GM21717 (cell line): ENCODE measurements at regions not wholly inside any gene's neighbourhood (a gene's known extent, or its start where the extent isn't known, plus 50 kb on each side); places are given as distances from the start of the nearest gene placed in this dataset.
A peak's percentile ranks its signal among the peaks of the same experiment; 100 is the strongest.
"Not testable (repeated sequence)": the region's sequence is repeated elsewhere in the genome, so short reads cannot be mapped to it uniquely, and the experiment has no call there.

Experiments used
- ATAC-seq: cut with Tn5 transposase; IDR thresholded peaks from one replicate; pipeline ENCODE4 v1.9.1; 2021; ENCODE audit warnings: mild to moderate bottlenecking, moderate library complexity; ENCODE audit not compliant: unreplicated experiment

DNA sequence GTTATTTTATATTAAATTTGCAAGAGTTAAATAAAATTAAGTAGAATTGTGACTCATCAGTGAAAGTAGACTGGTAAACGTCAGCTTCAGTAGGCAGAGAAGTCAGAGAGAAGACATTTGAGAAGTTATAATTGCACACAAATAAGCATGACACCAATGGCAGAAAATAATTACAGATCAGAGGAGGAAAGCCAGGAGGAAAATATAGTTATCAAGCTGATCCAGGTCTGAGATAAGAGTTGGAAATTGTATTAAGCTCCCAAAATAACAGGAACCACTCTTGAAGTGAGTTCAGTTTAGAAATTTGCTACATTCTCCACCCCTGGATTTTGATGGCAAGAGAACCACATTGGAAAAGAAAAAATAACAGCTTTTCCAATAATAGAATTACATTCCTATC is 533.8 kb upstream of the CHORDC1 start:
- no peak for ATAC-seq

DNA sequence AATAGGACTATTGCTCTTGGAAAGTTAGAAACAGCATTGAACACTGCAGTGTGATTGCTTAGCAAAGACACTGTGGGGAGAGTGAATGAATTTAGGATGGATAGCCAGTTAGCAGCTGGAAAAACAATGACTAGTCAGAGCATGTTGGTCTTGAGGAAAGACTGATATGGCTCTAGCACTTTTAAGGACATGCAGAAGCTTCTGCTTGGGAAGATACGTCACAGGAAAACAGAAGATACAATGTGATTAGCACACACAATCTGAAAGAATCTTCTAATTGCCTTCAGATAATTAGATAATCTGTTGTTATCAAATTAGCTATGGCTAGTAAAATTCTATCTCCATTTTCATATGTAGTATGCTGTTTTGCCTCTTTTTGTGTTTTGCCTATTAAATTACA is 530.7 kb upstream of the CHORDC1 start:
- no peak for ATAC-seq

DNA sequence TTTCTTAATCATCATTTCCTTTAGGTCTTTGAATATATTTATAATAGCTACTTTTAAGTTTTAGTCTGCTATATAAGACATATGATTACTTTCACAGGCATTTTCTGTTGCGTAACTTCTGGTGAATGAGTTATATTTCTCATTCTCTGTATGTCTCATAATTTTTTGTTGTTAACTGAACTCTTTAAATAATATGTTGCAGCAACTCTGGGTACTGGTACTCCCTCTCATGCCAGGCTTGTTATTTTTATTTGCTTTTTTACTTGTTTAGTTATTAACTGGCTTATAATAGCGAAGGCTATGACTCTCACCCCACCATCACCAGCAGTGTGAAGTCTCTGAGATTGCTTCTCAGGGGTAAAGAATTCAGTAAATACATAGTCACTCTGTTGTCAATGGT is 524.2 kb upstream of the CHORDC1 start:
- no peak for ATAC-seq

DNA sequence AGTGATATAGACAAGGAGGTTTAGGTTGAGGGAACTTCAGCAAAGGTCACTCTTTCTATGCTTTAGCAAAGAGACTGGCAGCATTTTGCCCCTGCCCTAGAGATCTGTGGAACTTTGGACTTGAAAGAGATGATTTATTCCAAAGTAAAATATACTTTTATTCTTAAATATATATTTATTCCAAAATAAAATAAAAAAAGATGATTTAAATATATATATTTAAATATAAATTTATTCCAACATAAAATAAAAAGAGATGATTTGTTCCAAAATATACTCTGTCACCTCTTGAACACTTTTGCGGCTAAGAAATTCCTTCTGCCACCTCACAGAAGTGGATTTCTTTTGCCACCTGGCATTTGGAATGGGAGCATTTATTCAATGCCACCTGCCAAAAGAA is 521.3 kb upstream of the CHORDC1 start:
- no peak for ATAC-seq

DNA sequence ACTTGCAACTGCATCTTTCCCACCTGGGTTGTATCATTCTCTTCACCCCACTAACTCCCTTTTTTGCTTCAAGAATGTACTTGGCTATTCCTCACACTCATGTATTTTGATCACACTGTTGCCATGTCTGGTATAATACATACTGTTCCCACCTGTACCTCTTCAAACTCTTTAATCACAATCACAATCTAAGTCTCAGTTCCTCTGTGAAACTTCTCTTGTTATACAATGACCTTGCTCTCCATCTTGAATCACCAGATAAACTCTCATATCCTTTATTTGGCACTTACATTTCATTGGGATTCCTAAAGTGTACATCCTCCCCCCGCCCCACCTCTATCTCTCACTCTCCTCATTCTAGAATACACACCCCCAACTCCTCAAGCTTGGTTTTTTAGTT is 516.0 kb upstream of the CHORDC1 start:
- ATAC-seq, result no peak

DNA sequence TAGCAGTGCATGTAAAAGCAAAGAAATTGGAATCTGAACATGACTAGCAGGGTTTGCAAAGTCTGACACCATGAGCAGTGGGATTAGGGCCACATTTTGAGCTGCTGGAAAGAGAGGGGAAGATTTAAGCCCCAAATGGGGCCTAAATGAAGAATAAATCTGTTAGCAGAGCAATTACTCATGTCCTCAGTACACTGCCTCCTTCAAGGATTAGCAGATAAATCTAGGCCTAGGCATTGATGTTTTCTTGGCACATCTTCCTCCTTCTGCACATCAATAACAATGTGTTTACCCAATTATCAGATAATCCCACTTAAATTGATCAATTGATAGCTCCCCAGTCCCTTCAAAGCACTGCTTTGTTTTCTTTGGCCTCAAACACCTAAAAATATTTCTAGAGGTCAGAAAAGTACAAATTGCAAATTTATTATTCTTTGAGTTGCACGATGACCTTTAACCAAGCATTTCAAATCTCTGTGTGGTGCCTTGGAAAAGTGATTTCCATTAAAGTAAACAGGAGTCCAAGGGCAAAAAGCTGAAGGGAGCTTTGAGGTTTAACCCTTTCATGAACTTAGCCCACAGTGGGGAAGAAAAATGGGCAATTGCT is 514.7 kb upstream of the CHORDC1 start:
- no peak for ATAC-seq

DNA sequence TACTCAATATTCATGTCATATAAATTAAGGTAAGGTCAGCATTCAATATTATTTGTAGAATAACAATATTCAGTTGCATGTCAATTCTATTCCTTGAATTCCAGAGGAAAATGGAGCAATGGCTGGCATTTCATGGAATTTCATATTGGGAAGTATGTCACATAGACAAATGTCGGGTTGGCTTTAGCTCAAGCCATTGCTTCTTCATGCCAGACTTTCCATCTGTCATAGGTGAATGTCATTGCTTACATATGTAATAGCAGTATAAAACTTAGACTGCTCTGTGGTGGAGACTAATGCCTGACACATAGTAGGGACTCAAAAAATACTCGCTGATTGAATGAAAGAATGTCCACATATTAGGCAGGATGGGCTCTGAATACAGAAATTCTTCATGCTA is 509.6 kb upstream of the CHORDC1 start:
- no peak for ATAC-seq

DNA sequence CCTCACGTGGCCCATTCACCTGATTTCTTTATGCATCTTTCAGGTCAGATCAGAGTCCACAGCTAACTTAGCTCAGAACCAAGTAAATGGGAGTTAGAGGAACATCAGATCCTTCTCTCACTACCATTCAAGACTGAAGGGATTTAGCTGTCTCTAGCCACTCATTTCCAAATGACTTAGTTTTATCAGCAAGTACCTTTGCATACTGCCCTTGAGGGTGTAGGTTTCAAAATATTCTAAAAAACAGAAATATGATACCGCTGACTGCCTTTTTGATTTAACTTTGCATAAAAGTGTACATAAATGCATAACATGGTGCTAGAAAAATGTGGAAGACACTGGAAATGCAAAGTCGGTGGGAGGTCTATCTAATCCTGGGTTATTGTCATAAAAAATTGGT is 500.6 kb upstream of the CHORDC1 start:
- no peak for ATAC-seq

DNA sequence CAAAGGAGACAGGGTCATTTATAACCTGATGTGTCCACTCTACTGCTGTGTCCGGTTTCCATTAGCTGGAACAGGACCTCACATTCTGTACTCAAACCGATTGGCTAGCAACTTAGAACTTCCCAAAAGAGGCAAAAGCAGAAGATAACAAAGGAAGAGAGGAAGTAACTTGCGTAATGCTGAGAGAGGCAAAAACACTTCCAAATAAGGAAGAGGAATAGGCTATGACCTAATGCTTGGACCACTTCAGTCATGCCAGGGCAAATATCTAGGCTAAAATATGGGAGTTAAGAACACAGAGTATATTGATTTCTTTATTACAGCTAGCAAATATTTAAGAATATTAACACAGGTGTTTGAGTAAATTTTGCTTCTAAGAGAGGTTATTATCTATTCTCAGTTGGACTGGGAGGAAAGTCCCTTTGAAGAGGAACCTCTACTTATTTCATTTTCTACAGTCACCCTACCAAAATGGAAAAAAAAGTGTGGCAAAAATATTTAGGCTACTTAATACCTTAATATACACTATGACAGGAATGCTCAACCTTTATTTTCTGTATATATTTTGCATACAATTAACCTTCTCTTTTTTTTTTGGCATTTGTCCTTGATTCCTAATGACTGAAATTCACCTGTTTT is 499.8 kb upstream of the CHORDC1 start:
- ATAC-seq, result no peak

DNA sequence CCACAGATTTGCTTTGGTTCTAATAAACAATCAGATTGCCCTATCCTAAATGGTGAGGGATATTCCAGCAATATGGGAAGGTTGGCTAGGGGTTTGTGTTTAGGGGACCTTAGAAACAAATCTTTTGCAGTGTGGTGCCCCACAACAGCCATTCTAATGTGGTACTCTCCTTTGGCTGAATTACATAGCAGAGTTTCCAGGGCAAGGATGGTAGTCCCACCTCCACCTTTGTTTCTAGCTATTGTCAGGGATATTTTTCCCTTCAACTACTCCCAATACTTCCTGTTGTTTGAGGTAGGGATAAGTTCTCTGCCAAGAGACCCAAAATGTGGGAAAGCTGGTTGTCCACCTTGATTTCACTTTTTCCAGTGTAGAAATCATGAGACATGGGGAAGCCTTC is 494.7 kb upstream of the CHORDC1 start:
- no peak for ATAC-seq

DNA sequence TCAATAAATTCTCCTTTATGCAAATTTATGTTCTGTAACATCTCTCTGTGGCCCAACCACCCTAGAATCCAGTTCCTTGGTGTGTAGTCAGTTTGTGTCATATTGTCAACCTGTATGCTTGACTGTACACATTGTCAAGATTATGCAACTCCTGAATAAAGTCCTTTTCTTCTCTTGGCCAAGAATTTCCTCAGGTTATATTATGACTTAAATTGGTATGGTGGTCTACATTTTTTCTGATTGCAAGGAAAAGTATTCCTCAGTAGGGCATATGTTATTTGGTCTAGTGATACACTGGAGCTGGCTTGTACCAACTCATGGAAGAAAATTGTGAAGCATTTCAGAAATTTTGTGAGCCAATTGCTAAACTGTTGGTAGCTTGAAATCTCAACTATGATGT is 482.8 kb upstream of the CHORDC1 start:
- ATAC-seq, result no peak

DNA sequence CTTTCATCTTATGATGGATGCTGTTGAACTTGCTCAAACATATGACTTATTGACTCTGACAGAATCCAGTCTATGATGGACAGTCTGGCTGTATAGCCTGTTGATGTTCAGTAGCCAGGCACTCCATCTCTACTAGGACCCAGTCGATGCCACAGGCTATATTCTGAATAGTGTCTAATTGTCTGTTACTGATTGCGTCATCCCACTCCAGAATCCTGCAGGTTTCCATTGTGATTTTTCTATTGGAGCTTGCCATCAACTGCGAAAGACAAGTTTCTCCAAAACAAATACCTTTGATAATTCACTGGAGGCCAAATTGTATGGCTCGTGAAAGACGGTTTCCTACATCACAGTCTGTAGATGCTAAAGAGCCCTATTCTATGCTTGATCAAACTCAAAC is 481.7 kb upstream of the CHORDC1 start:
- no peak for ATAC-seq

DNA sequence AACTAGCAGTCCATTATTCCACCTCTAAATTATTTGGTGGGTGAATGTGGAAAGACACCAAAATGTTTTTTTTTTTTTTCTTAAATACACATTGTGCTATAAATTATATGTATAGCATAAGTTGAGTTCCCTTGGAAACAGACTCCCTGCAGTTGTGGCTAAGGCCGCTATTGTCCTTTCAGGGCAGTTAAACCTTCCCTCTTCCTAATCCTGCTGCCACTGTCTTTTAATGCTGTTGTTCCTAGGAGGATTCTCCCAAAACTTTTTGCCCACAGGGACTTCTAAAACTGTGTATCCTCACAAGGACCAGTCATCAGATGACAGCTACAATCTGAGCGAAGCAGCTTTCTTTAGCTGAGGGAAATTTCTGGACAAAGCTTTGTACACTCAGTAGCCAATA is 478.9 kb upstream of the CHORDC1 start:
- ATAC-seq, result no peak

DNA sequence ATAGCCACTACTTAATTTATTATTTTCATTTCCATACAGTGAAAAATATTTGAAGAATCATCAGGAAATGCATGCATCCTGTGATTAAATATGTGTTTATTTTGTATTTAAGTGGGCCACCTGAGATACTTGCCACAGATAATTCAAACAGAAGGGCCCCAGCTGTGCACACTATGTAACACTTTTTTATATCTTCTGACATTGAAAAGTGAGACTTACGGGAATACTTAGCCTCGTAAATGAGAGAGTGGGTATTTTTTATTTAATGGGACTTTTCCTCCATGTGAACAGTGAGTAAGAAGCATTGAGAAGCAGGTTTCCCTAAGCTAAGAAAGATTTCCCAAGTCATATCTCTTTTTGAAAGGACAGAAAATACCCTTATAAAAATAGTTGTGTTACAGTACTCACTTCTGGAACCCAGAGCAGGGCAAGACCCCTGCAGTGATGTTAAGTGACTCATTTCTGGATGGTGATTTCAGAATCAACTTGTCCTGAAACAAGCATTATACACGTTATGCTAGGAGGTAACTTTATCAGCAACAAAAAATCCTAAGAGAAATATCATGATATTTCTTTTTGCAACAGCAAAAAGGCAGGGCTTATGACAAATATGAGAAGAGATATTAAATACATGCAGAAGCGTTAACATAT is 478.1 kb upstream of the CHORDC1 start:
- peak; percentile 94 for ATAC-seq

DNA sequence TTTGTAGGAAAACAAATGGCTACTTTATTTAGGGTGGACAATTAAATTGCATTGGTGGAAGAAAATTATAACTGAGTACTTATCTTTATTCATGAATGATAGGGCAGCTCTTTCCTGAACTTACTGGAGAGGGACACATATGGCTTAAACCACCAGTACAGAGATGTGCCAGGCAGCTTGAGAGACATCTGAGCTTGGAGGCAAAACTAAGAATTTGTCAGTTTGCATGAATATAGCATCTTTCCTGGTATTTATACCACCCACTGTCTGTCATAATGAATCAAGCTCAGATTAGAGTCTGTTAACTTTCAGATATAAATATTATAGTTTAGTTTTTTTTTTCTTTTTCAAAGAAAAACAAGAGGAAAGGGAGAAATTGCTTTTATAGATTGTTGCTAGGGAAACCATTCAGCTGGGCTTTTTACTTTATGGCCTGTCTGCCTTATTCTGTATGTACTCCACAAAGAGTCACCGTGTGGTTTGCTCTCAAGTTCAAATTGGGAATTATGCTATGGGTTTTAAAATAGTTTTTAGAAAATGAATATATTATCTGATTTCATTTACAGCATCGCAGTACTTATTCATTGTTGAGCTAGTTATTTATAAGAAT is 477.0 kb upstream of the CHORDC1 start:
- ATAC-seq, result no peak

DNA sequence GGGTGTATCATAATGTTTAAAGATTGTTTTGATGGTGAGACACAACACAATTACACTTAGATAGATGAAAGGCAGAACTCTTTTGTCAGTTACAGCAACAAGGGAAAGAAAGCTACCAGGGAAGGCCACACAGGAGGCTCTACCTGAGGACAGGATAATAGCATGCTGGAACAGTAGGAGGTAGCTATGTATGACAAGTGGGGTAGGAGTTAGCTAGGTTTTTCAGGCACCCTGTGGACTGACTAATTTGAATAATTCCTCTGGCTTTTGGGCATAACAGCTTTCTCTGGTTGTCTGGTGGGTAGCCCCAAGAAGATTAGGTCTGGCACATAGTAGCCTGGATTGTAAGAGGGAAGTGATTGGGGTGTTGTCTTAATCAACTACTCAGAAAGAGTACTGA is 475.4 kb upstream of the CHORDC1 start:
- ATAC-seq, result no peak

DNA sequence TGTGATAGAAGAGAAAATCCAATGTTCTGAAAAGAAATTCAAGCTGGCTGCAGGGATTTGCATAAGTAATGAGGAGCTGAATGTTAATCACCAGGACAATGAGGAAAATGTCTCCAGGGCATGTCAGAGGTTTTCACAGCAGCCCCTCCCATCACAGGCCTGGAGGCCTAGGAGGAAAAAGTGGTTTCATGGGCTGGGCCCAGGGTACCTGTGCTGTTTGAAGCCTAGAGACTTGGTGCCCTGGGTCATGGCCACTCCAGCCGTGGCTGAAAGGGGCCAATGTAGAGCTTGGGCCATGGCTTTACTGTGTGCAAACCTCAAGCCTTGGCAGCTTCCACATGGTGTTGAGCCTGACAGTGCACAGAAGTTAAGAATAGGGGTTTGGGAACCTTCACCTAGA is 452.6 kb upstream of the CHORDC1 start:
- not testable (repeated sequence) for ATAC-seq

DNA sequence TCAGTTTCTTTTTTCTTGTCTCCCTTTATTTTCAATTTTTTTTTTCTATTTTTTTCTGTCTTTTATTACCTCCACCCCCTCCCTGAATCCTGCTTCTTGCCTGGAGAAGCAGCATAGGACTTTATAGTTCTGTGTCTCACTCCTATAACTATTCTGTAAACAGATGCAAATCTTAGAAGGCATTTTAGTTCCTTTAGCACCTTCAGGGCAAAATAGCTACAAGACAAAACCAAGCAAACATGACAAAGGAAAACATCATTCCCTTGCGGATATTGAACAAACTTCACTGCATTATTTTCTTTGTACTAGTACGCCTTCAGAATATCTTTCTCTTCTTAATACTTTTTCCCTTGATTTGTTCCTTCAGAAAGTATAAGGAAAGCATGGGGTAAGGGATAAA is 446.2 kb upstream of the CHORDC1 start:
- no peak for ATAC-seq

DNA sequence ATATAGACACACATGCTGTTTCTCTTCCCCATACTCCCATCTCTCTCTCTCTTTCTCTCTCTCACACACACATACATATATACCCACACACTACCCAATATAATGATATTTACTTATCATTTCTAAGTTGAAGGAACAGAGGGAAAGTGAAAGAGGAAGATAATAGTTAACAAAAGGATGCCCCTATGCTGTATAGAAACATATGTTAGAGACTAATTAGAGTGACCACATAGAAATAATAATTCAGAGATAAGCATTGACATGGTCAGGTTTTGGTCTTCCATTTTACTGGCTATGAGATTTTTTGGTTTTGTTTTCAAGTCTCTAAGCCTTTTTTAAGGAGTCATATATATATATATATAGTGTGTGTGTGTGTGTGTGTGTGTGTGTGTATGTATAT is 445.7 kb upstream of the CHORDC1 start:
- ATAC-seq, result no peak

DNA sequence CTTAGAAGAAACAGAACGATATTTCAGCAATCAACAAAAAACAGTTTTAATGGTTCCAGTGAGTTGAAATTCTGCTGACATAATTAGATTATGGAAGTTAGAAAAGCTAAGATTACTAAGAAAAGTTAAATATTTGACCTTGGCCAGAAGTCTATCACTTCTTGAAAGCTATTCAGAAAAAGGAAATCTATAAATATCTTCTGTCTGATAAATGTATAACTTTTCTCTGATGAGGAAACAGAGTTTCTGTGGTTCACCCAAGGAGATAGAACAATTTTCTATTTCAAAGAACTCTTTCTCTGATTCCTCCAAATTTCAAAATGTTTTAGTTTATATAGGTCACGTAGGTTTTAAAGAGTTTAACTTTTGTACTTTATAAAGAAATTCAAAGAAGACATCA is 438.4 kb upstream of the CHORDC1 start:
- no peak for ATAC-seq

DNA sequence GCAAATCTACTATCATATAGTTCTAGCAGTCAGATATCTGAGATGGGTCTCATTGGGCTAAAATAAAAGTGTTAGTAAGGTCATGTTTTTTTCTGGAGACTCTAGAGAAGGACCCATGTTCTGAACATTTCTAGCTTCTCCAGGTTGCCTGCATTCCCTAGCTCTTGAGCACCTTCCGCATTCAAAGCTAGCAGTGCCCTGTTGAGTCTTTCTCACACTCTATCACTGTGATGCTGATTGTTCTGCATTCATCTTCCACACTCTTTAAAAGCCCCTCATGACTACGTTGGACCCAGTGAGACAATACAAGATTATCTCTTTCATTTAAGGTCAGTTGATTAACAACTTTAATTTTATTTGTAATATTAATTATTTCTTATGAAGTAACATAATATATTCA is 433.3 kb upstream of the CHORDC1 start:
- no peak for ATAC-seq

DNA sequence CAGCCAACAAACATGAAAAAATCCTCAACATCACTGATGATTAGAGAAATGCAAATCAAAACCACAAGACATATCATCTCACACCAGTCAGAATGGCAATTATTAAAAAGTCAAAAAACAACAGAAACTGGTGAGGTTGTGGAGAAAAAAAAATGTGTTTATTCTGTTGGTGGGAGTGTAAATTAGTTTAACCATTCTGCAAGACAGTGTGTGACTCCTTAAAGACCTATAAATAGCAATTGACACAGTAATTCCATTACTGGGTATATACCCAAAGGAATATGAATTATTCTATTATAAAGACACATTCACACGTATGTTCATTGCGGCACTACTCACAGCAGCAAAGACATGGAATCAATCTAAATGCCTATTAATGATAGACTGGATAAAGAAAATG is 427.3 kb upstream of the CHORDC1 start:
- no peak for ATAC-seq
